Spleen (tissue), 7 donors: ENCODE measurements at regions not wholly inside any gene's neighbourhood (a gene's known extent, or its start where the extent isn't known, plus 50 kb on each side); places are given as distances from the start of the nearest gene placed in this dataset.

Source experiments
- POLR2A ChIP-seq, 3 donors: fragments of 450-650 bp; IDR thresholded peaks; one replicate each; pipeline ENCODE4 v1.5.1; 2017; ENCODE audit warnings: antibody characterized with exemption in 3 of 3, mild to moderate bottlenecking in 1 of 3
- POLR2AphosphoS5 ChIP-seq, 3 donors: sonication (generic); formaldehyde crosslinking; IDR thresholded peaks; one replicate each; pipeline ENCODE4 v1.5.1; 2017; ENCODE audit warnings: antibody characterized with exemption in 3 of 3
- TF ChIP-seq, protein P1 (sequence below), 11 experiments: fragments of 200-600 bp in 7 of 11; fragments of 450-650 bp in 4 of 11; sonication (generic) in 4 of 11; IDR thresholded peaks in 8 of 11; conservative IDR thresholded peaks in 3 of 11; 1 replicate in 7 of 11; 2 replicates in 4 of 11; pipeline versions ENCODE4 v1.4.0 to v1.8.0; 2016 to 2021; ENCODE audit warnings: antibody characterized with exemption in 11 of 11, inconsistent platforms in 4 of 11, mild to moderate bottlenecking in 1 of 11
- donor health status: DM: no; HTN: no; CAD: no; lungs with moderate emphysema.
- donor health status: DM: no; HTN: no; CAD: no.
- donor health status: DM: no; HTN: no; CAD: no.

DNA sequence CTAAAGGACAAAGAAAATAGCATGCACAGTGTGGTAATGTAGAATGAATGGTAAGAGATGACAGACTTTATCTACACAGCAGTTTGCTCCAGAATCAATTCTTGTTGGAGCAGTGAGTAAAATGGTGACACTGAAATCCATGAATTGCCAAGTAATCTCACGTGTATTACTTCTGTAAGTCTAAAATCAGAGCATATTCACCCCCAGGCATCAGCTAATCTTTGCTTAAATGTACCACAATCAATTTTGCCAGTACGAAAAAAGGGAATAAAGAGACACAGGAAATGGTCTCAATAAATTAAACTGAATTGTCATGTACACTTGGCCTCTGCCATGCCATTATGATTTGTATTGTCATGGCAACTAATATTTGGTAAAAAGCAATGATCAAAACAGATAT is 294.2 kb downstream of the PCDH17 start:
- TF ChIP-seq POLR2AphosphoS5 (IDR thresholded peaks at IDR 0.05) (no peak), POLR2A (IDR thresholded peaks at IDR 0.05) (no peak)
- TF ChIP-seq, protein P1, sequence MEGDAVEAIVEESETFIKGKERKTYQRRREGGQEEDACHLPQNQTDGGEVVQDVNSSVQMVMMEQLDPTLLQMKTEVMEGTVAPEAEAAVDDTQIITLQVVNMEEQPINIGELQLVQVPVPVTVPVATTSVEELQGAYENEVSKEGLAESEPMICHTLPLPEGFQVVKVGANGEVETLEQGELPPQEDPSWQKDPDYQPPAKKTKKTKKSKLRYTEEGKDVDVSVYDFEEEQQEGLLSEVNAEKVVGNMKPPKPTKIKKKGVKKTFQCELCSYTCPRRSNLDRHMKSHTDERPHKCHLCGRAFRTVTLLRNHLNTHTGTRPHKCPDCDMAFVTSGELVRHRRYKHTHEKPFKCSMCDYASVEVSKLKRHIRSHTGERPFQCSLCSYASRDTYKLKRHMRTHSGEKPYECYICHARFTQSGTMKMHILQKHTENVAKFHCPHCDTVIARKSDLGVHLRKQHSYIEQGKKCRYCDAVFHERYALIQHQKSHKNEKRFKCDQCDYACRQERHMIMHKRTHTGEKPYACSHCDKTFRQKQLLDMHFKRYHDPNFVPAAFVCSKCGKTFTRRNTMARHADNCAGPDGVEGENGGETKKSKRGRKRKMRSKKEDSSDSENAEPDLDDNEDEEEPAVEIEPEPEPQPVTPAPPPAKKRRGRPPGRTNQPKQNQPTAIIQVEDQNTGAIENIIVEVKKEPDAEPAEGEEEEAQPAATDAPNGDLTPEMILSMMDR (IDR thresholded peaks at IDR 0.05 in 8 of 11, conservative IDR thresholded peaks at IDR 0.05 in 3 of 11), result no peak
